Upper lobe of left lung (tissue), 6 donors: ENCODE measurements at regions not wholly inside any gene's neighbourhood (a gene's known extent, or its start where the extent isn't known, plus 50 kb on each side); places are given as distances from the start of the nearest gene placed in this dataset.

Experiments
- ATAC-seq, 2 donors: fragments of 200-7000 bp; cut with Tn5 transposase; one replicate each; pipeline ENCODE4 v1.9.1; 2022; ENCODE audit warnings: mild to moderate bottlenecking in 2 of 2, moderate library complexity in 2 of 2; ENCODE audit not compliant: low FRiP score in 2 of 2
- DNase-seq, 2 donors: peaks; one replicate each; pipeline ENCODE4 v3.0.0-alpha.2; 2019 to 2020
- H3K27ac ChIP-seq, 4 donors: fragments of 200-600 bp; sonication (generic); one replicate each; pipeline ENCODE4 v1.5.1; 2016 to 2019
- H3K27me3 ChIP-seq, 4 donors: fragments of 200-600 bp; sonication (generic); one replicate each; pipeline ENCODE4 v1.5.1; 2017 to 2019
- H3K36me3 ChIP-seq, 4 donors: fragments of 200-600 bp; sonication (generic); one replicate each; pipeline ENCODE4 v1.5.1; 2016 to 2019
- H3K4me1 ChIP-seq, 4 donors: fragments of 200-600 bp; sonication (generic); one replicate each; pipeline ENCODE4 v1.5.1; 2018 to 2019
- H3K4me3 ChIP-seq, 4 donors: fragments of 200-600 bp; sonication (generic); one replicate each; pipeline ENCODE4 v1.5.1; 2017 to 2019; ENCODE audit warnings: mild to moderate bottlenecking in 2 of 4, moderate library complexity in 1 of 4
- H3K9me3 ChIP-seq, 4 donors: fragments of 200-600 bp; sonication (generic); one replicate each; pipeline ENCODE4 v1.5.1; 2018 to 2019
- EP300 ChIP-seq, 4 donors: sonication (generic); formaldehyde crosslinking; IDR thresholded peaks; one replicate each; pipeline ENCODE4 v1.5.1; 2017; ENCODE audit warnings: antibody characterized with exemption in 4 of 4, control low read depth in 2 of 4
- POLR2A ChIP-seq, 4 donors: fragments of 450-650 bp; IDR thresholded peaks; one replicate each; pipeline ENCODE4 v1.5.1; 2016 to 2017; ENCODE audit warnings: antibody characterized with exemption in 4 of 4, mild to moderate bottlenecking in 2 of 4
- POLR2AphosphoS5 ChIP-seq, 2 donors: sonication (generic); formaldehyde crosslinking; IDR thresholded peaks; one replicate each; pipeline ENCODE4 v1.5.1; 2017; ENCODE audit warnings: antibody characterized with exemption in 2 of 2
- WGBS, 2 donors: methylation state at CpG; one replicate each; pipeline ENCODE4 v1.1.5; 2017 to 2018; 5-methylcytosine and 5-hydroxymethylcytosine counted together
- TF ChIP-seq, protein P1 (sequence below), 6 experiments: fragments of 450-650 bp in 4 of 6; fragments of 200-600 bp in 2 of 6; sonication (generic) in 2 of 6; IDR thresholded peaks; one replicate each; pipeline ENCODE4 v1.5.1; 2016 to 2019; ENCODE audit warnings: antibody characterized with exemption in 6 of 6
- donor health status: DM: no; HTN: no; CAD: no; lungs with moderate emphysema.
- donor health status: DM: no; HTN: yes; CAD: no; lungs with severe emphysema.

DNA sequence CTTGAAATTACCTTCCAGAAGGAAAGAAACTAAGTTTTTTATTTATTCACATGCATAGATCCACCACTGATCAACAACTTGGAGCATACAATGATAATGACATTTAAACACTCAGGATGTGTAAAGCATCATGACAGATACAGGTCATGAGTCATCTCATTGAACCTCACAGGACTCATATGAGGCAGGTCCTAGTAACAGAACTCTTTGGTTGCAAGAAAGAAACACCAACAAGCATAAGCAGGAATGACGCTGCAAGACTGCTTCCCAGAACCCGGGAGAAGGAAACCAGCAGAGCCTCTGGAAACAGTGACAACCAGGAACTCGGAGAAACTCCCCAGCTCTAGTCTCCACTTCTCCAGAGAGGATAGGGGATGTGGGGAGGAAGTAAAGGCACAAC lies 60.8 kb upstream of the IPO5 start:
- WGBS, 2 donors, result 91 to 96% methylated on average over 3 of the region's 3 CpGs
- no peak for DNase-seq
- H3K27me3 ChIP-seq, result no peaks in the 10 kb centered on the region
- no peaks in the 10 kb centered on the region for H3K4me1 ChIP-seq
- no peaks in the 10 kb centered on the region for H3K9me3 ChIP-seq
- no peak for TF ChIP-seq POLR2AphosphoS5 (IDR thresholded peaks at IDR 0.05)
- TF ChIP-seq POLR2A (IDR thresholded peaks at IDR 0.05), result no peak
- TF ChIP-seq, protein P1, sequence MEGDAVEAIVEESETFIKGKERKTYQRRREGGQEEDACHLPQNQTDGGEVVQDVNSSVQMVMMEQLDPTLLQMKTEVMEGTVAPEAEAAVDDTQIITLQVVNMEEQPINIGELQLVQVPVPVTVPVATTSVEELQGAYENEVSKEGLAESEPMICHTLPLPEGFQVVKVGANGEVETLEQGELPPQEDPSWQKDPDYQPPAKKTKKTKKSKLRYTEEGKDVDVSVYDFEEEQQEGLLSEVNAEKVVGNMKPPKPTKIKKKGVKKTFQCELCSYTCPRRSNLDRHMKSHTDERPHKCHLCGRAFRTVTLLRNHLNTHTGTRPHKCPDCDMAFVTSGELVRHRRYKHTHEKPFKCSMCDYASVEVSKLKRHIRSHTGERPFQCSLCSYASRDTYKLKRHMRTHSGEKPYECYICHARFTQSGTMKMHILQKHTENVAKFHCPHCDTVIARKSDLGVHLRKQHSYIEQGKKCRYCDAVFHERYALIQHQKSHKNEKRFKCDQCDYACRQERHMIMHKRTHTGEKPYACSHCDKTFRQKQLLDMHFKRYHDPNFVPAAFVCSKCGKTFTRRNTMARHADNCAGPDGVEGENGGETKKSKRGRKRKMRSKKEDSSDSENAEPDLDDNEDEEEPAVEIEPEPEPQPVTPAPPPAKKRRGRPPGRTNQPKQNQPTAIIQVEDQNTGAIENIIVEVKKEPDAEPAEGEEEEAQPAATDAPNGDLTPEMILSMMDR (IDR thresholded peaks at IDR 0.05), result no peak
- no peak for TF ChIP-seq EP300 (IDR thresholded peaks at IDR 0.05)
- no peak overlapping the region for H3K27ac ChIP-seq
- H3K4me3 ChIP-seq, result no peak overlapping the region
- no peaks in the 10 kb centered on the region for H3K36me3 ChIP-seq
- ATAC-seq, result no peak

DNA sequence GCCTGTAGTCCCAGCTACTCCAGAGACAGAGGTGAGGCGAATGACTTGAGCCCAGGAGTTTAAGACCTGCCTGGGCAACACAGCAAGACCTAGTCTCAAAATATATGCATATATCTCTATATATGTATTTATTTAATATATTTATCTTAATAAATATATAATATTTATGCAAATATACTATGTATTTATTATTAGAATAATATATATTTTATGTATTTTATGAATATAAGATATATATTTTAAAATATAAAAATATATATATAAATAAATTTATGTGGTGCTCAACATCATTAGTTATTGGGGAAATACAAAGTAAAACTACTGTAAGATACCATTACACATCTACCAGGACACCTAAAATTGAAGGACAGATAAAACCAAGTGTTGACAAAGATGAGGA lies 58.1 kb upstream of the IPO5 start:
- H3K27me3 ChIP-seq, result no peaks in the 10 kb centered on the region
- no peak for ATAC-seq
- 85 to 92% methylated on average over 1 of the region's 1 CpG for WGBS, 2 donors
- no peaks in the 10 kb centered on the region for H3K9me3 ChIP-seq
- TF ChIP-seq POLR2A (IDR thresholded peaks at IDR 0.05) (no peak), POLR2AphosphoS5 (IDR thresholded peaks at IDR 0.05) (no peak), EP300 (IDR thresholded peaks at IDR 0.05) (no peak)
- TF ChIP-seq, protein P1 (IDR thresholded peaks at IDR 0.05), result no peak
- no peak overlapping the region for H3K27ac ChIP-seq
- H3K4me1 ChIP-seq, result no peaks in the 10 kb centered on the region
- no peak for DNase-seq
- H3K36me3 ChIP-seq, result no peaks in the 10 kb centered on the region
- no peak overlapping the region for H3K4me3 ChIP-seq

DNA sequence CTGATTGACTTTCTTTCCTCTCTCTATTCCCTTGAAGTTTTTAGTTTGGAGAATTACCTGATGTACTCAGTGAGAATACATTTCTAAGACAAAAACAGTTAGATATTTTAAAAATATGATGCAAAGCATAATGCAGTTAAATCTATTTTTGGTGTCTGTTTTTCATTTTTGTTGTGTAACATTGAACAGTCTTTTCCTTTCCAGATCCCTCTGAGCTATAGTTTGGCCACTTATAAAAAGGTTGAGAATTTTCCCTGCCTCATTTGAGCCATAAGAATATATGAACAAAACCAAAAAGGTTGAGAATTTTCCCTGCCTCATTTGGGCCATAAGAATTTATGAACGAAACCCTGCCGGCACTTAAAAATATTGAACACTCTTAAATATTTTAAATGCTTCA lies 57.0 kb upstream of the IPO5 start:
- no peak for DNase-seq
- Histone ChIP-seq H3K27ac (no peak overlapping the region), H3K4me3 (no peak overlapping the region), H3K27me3 (no peaks in the 10 kb centered on the region), H3K9me3 (no peaks in the 10 kb centered on the region), H3K36me3 (no peaks in the 10 kb centered on the region), H3K4me1 (no peaks in the 10 kb centered on the region)
- WGBS, 2 donors, result 94 to 99% methylated on average over 2 of the region's 2 CpGs
- TF ChIP-seq, protein P1 (IDR thresholded peaks at IDR 0.05), result no peak
- TF ChIP-seq POLR2A (IDR thresholded peaks at IDR 0.05) (no peak), EP300 (IDR thresholded peaks at IDR 0.05) (no peak), POLR2AphosphoS5 (IDR thresholded peaks at IDR 0.05) (no peak)
- no peak for ATAC-seq

DNA sequence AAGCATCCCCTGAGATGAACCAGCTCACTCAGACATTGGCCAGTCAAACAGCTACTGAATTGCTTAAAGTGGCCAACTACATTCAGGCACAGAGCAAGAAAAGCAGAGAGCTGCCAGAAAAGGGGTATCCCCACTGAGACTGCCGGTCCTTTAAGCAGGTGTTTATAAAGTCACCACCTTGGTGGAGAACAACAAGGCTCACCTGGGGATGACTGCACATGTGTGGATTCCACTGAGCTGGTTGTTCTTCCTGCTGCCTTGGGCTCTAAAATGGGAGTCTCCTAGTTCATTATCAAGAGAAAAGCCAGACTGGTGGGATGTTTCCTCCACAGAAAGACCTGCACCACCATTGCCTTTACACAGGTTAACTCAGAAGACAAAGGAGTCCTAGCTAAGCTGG lies 51.8 kb upstream of the IPO5 start:
- H3K4me3 ChIP-seq, result no peak overlapping the region
- ATAC-seq (no peak), DNase-seq (no peak)
- H3K27me3 ChIP-seq, result no peaks in the 10 kb centered on the region
- TF ChIP-seq, protein P1 (IDR thresholded peaks at IDR 0.05), result no peak
- TF ChIP-seq POLR2A (IDR thresholded peaks at IDR 0.05) (no peak), EP300 (IDR thresholded peaks at IDR 0.05) (no peak), POLR2AphosphoS5 (IDR thresholded peaks at IDR 0.05) (no peak)
- no peaks in the 10 kb centered on the region for H3K36me3 ChIP-seq
- H3K4me1 ChIP-seq, result no peaks in the 10 kb centered on the region
- H3K27ac ChIP-seq, result no peak overlapping the region
- WGBS, 2 donors, result 60 to 71% methylated on average over 1 of the region's 1 CpG
- no peaks in the 10 kb centered on the region for H3K9me3 ChIP-seq
